GM10266 (cell line): ENCODE measurements at regions not wholly inside any gene's neighbourhood (a gene's known extent, or its start where the extent isn't known, plus 50 kb on each side); places are given as distances from the start of the nearest gene placed in this dataset.

Experiments used
- DNase-seq: peaks from one replicate; pipeline ENCODE4 v3.0.0; 2012; ENCODE audit errors: extremely low spot score
- TF ChIP-seq, protein P1 (sequence below): IDR thresholded peaks from 2 replicates; pipeline ENCODE4 v1.5.1; 2012; ENCODE audit warnings: mild to moderate bottlenecking, low read depth; ENCODE audit not compliant: control insufficient read depth, insufficient read depth; ENCODE audit errors: missing control alignments

DNA sequence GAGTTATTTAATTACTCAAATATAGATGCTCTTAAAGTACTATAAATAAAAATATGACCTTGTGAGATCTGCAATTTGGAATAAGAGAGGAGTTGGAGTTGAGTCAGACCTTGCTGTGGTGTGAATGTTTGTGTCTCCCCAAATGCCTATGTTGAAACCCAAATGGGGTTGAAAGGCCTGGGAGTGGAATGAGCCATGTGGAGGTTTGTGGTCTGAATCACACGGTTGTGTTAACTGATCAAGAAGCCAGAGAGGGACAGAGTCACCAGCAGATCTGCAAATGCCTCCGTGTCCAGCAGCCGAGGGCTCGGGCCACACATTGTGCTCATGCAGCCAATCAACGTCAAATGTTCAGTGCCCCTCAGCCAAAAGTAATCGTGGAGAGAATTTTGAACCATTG lies 404.4 kb downstream of the ICE1 start:
- DNase-seq = no peak
- TF ChIP-seq, protein P1, sequence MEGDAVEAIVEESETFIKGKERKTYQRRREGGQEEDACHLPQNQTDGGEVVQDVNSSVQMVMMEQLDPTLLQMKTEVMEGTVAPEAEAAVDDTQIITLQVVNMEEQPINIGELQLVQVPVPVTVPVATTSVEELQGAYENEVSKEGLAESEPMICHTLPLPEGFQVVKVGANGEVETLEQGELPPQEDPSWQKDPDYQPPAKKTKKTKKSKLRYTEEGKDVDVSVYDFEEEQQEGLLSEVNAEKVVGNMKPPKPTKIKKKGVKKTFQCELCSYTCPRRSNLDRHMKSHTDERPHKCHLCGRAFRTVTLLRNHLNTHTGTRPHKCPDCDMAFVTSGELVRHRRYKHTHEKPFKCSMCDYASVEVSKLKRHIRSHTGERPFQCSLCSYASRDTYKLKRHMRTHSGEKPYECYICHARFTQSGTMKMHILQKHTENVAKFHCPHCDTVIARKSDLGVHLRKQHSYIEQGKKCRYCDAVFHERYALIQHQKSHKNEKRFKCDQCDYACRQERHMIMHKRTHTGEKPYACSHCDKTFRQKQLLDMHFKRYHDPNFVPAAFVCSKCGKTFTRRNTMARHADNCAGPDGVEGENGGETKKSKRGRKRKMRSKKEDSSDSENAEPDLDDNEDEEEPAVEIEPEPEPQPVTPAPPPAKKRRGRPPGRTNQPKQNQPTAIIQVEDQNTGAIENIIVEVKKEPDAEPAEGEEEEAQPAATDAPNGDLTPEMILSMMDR = no peak

DNA sequence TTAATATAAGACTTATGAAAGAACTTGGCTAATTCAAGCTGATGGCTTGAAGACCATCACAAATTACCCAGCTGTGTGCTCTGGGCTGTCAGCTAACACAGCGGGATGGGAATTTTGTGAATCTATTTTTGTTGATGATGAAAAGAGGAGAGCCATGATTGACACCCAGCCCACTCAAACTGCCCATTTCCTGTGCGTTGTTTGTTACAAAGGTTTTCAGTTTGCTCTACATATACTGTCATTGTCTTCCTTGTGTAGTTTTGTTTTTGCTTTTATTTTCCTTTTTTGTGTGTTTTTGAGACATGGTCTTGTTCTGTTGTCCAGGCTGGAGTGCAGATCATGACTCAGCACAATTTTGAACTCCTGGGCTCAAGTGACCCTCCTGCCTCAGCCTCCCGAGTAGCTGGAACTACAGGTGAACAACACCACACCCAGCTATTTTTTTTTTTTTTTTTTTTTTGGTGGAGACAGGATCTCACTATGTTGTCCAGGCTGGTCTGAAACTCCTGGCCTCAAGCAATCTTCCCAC lies 400.3 kb downstream of the ICE1 start:
- TF ChIP-seq, protein P1 = no peak
- DNase-seq = no peak

GRCh38 chr5:5816960-5817359 lies 394.5 kb downstream of the ICE1 start:
- no peak for DNase-seq
- TF ChIP-seq, protein P1 = no peak

- TF ChIP-seq, protein P1 = no peak
- DNase-seq = no peak
These were observed 391.0 kb downstream of the ICE1 start for GRCh38 chr5:5813441-5813840.

DNA sequence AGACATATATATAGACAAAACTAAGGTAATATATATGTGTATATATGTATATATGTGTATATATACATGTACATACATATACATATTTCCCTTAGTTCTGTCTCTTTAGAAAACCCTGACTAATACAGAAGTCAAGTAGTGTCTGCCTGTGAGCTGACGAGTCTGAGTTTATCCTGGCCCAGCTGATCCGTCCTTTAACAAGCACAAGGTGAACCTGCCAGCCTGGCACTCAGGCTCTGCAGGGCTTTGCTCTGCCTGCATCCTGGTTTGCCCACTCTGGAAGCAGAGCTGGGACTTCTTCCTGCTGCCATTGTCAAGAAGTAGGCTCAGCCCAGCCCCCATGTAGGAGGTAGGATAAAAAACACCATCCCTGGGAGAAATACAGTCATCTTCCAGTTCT lies 388.0 kb downstream of the ICE1 start:
- TF ChIP-seq, protein P1 = no peak
- DNase-seq = no peak

- TF ChIP-seq, protein P1 = no peak
- no peak for DNase-seq
These were observed 383.4 kb downstream of the ICE1 start for GRCh38 chr5:5805916-5806315.

- no peak for DNase-seq
- TF ChIP-seq, protein P1 = no peak
These were observed 382.2 kb downstream of the ICE1 start for GRCh38 chr5:5804478-5805233.
